GM18907 (cell line): ENCODE measurements at regions not wholly inside any gene's neighbourhood (a gene's known extent, or its start where the extent isn't known, plus 50 kb on each side); places are given as distances from the start of the nearest gene placed in this dataset.
"Not testable (repeated sequence)": the region's sequence is repeated elsewhere in the genome, so short reads cannot be mapped to it uniquely, and the experiment has no call there.

Source experiments
- ATAC-seq: cut with Tn5 transposase; IDR thresholded peaks from one replicate; pipeline ENCODE4 v1.9.1; 2021; ENCODE audit warnings: mild to moderate bottlenecking, moderate library complexity; ENCODE audit not compliant: unreplicated experiment

- no peak for ATAC-seq
Observed at GRCh38 chr2:116917196-116917595, 897.3 kb upstream of the DDX18 start.

- ATAC-seq = no peak
Observed at GRCh38 chr2:116918574-116918973, 895.9 kb upstream of the DDX18 start.

- no peak for ATAC-seq
Observed at GRCh38 chr2:116922414-116922813, 892.1 kb upstream of the DDX18 start.

GRCh38 chr2:116924509-116924908 is 890.0 kb upstream of the DDX18 start:
- no peak for ATAC-seq

GRCh38 chr2:116935097-116935814 is 879.2 kb upstream of the DDX18 start:
- ATAC-seq = no peak

DNA sequence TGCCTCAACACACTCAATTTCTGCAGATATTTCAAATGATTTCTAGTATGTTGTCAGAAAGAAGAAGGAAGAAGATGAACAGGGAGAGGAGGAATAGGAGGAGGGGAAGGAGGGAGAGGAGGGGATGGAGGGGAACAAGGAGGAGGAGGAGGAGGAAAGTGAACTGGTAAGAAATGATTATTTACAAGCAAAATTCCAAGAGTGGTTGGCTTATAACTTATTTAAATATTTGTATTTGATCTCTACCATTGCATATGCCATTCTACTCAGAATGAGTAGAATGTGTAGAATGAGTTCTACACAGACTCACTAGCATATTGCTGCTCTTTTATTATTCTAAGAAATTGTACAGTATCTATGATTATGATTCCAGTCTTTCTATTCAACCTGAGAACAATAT is 866.2 kb upstream of the DDX18 start:
- no peak for ATAC-seq

DNA sequence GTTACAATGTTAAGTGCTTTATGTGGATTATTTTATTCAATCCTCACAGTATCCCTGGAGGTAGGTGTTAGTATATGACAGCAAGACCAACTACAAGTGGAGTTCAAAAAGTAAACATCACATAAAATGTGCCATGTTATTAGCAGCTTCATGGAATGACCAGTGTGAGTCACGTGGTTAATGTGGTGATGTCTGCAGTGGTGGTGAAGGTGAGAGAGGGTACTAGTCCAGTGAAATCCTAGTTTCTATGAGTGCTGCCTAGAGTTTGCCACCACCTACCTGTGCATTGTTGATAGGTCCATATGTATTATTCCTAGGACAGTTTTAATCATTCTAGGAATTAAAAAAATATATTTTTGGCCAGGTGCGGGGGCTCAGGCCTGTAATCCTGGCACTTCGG is 865.2 kb upstream of the DDX18 start:
- no peak for ATAC-seq

DNA sequence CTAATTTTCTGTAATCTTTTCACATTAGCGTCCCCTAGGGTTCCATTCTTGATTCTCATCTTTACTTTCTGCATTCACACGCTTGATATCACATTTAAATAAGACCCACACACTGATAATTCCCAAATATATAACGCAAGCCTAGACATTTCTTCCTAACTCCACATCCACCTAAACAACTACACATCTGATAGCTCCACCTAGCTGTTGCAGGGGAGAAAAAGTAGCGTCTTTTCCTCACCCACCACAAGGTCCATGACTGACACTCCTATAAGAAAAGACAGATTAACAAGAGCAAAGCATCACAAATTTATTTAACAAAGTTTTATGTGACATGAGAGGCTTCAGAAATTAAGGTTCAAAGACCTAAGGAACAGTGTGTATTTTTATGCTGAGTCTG is 862.2 kb upstream of the DDX18 start:
- no peak for ATAC-seq

GRCh38 chr2:116955646-116956045 is 858.8 kb upstream of the DDX18 start:
- ATAC-seq = no peak

DNA sequence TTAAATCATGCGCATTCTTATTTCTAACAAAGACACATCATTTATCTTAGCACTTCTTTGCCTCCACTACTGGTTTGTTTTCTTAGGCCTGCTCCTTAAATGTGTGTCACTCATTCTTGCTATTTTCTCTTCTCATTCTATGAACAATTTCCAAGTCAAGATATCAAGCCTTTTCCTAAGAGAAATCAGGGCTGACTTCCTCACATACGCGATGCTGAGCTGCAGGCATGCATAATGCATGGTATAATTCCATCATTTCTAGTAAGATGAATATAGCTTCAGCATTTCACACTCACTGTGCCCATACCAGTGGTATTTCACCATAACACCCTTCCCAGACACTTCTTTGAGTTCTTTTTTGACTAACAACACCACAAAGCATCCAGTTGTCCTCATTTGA is 838.9 kb upstream of the DDX18 start:
- ATAC-seq = no peak

DNA sequence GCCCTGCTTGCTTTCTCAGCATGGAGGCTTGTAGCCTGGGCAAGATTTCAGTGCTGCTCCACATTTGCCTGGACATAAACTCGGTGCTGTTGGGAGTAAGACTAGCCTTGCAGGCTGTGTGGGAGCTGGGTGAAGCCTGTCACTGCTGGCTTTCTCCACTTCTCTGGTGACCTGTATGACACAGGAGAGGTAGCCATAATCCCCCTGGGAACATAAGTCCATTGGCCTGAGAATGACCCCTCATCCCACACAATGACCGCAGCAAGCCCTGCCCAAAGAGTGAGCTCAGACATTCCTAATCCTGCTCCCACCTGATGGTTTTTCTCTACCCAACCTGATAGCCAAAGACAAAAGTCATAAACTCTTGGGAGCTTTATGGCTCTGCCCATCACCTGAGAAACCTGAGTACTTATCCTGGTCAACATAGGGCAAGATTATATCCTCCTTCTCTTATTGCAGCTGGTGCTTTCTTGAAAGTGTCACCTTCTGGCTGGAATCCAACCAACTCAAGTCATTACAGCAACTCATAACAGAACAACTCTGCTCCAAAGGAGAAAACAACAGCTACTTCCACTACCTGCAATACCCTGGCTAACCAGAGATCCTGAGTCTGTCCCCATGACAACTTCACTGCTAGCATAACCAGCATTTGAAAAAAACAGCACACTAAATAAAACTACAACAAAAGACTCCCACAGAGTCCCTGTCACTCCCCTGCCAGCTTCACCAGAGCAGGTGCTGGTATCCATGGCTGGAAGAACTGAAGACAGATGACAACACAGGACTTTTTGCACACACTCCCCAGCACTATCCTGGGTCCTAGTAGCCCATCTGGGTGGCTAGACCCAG is 834.4 kb upstream of the DDX18 start:
- no peak for ATAC-seq

GRCh38 chr2:116987447-116987846 is 827.0 kb upstream of the DDX18 start:
- no peak for ATAC-seq

DNA sequence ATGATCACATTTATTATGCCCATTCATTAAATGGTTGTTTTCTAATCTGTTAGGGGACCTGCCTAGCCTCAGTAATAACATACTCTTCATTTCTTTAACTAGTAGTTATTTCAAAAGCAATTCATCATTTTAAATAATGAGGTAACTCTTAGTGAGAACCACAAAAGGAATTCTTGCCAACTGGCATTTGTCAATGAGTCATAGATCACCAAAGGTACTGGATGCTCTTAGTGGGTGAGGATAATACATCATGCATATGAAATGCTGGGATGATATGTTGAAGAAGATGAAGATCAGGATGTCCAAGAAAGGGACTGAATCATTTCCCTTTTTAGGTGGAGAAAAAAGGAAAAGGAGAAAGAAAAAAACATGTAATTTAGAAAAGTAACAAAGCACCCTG is 826.2 kb upstream of the DDX18 start:
- no peak for ATAC-seq

- no peak for ATAC-seq
Observed at GRCh38 chr2:117019357-117019756, 795.1 kb upstream of the DDX18 start.

- ATAC-seq = no peak
Observed at GRCh38 chr2:117027646-117028045, 786.8 kb upstream of the DDX18 start.

- not testable (repeated sequence) for ATAC-seq
Observed at GRCh38 chr2:117028708-117029107, 785.8 kb upstream of the DDX18 start.

DNA sequence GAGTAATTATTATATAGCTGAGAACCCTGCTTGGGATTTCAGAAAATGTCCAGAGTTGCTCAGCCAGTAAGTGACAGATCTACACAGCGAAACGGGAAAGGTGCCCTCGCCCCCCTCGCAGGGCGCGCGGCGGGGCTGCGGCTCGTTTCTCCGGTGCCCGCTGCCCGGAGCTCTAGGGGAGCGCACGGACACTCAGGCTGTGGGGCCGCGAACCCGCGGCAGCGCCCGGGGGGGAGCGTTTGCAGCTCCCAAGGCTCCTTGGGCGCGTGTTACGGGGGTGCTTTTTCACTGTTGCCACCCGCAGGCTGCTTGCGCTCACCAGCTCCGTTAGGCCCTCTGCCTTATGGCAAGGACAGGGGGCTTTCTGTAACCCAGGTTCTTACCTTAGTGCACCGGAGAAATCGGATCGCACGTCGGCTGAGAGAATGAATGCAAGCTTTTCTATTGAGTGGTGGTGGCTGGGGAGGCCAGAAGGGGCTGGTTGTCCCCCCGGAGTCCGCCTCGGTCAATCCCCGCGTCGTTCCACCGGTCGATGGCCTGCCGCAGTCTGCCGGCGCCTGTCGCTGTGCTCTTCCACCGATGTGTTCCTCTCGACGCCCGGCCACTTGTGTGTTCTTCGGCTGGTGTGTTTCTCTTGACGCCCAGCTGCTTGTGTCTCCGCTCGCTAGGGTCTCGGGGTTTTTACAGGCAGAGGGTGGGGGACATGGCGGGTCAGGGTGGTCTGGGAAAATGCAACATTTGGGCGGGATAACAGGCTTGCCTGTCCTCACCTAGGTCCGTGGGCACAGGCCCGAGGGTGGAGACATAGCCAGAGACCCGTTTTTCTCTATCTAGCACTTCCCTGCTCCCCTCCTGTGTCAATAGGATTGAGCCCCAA is 758.8 kb upstream of the DDX18 start:
- ATAC-seq = no peak

GRCh38 chr2:117056376-117056748 is 758.1 kb upstream of the DDX18 start:
- no peak for ATAC-seq

GRCh38 chr2:117057016-117057415 is 757.5 kb upstream of the DDX18 start:
- no peak for ATAC-seq

GRCh38 chr2:117058366-117058765 is 756.1 kb upstream of the DDX18 start:
- peak; percentile 68 for ATAC-seq

GRCh38 chr2:117064021-117064420 is 750.5 kb upstream of the DDX18 start:
- ATAC-seq = no peak
